Left ventricle myocardium inferior (tissue), 1 donor: ENCODE measurements at regions not wholly inside any gene's neighbourhood (a gene's known extent, or its start where the extent isn't known, plus 50 kb on each side); places are given as distances from the start of the nearest gene placed in this dataset.
A peak's percentile ranks its signal among the peaks of the same experiment; 100 is the strongest.

Experiments
- DNase-seq: peaks from one replicate; pipeline ENCODE4 v3.0.0-alpha.2; 2020
- H3K27ac ChIP-seq: fragments of 200-600 bp; replicated peaks from 2 replicates; pipeline ENCODE4 v1.8.0; 2021
- H3K27me3 ChIP-seq: fragments of 200-600 bp; 2 replicates; pipeline ENCODE4 v1.8.0; 2021; ENCODE audit warnings: low read depth
- H3K36me3 ChIP-seq: fragments of 200-600 bp; 2 replicates; pipeline ENCODE4 v1.8.0; 2021
- H3K4me1 ChIP-seq: fragments of 200-600 bp; 2 replicates; pipeline ENCODE4 v1.8.0; 2021
- H3K4me3 ChIP-seq: fragments of 200-600 bp; 2 replicates; pipeline ENCODE4 v1.8.0; 2021; ENCODE audit warnings: mild to moderate bottlenecking, moderate library complexity
- H3K9me3 ChIP-seq: fragments of 200-600 bp; replicated peaks from 2 replicates; pipeline ENCODE4 v1.8.0; 2021
- intact Hi-C: fragments of 100-400 bp; cut with micrococcal nuclease; formaldehyde crosslinking; loops from one replicate; pipeline ENCODE4 v1.11.0; 2022
- TF ChIP-seq, protein P1 (sequence below): fragments of 200-600 bp; IDR thresholded peaks from 2 replicates; pipeline ENCODE4 v1.8.0; 2021; ENCODE audit warnings: antibody characterized with exemption, mild to moderate bottlenecking, borderline replicate concordance
- donor health status: DM: no; HTN: yes; CAD: no; lungs with severe emphysema.

GRCh38 chr21:38909929-38910328 is 104.2 kb downstream of the ETS2 start:
- intact Hi-C loops: loop anchor here (10.0 kb wide), 2 partner anchors 65 to 105 kb away; partner anchors contain the start of gene ETS2
- TF ChIP-seq, protein P1, sequence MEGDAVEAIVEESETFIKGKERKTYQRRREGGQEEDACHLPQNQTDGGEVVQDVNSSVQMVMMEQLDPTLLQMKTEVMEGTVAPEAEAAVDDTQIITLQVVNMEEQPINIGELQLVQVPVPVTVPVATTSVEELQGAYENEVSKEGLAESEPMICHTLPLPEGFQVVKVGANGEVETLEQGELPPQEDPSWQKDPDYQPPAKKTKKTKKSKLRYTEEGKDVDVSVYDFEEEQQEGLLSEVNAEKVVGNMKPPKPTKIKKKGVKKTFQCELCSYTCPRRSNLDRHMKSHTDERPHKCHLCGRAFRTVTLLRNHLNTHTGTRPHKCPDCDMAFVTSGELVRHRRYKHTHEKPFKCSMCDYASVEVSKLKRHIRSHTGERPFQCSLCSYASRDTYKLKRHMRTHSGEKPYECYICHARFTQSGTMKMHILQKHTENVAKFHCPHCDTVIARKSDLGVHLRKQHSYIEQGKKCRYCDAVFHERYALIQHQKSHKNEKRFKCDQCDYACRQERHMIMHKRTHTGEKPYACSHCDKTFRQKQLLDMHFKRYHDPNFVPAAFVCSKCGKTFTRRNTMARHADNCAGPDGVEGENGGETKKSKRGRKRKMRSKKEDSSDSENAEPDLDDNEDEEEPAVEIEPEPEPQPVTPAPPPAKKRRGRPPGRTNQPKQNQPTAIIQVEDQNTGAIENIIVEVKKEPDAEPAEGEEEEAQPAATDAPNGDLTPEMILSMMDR: no peak
- DNase-seq: no peak

GRCh38 chr21:38909109-38909508 is 103.4 kb downstream of the ETS2 start:
- TF ChIP-seq, protein P1: no peak
- peaks cover 75% of the 10 kb centered on the region for H3K4me1 ChIP-seq
- no peak overlapping the region for H3K4me3 ChIP-seq
- H3K9me3 ChIP-seq: no peaks in the 10 kb centered on the region
- H3K36me3 ChIP-seq: no peaks in the 10 kb centered on the region
- DNase-seq: no peak
- no peaks in the 10 kb centered on the region for H3K27me3 ChIP-seq
- H3K27ac ChIP-seq: peak overlapping the region; percentile 86
- intact Hi-C loops: loop anchor here (10.0 kb wide), 2 partner anchors 64 to 104 kb away; partner anchors contain the start of gene ETS2

More at GRCh38 chr21:38909929-38910328, 104.2 kb downstream of the ETS2 start:
- Histone ChIP-seq H3K27me3 (no peaks in the 10 kb centered on the region), H3K9me3 (no peaks in the 10 kb centered on the region), H3K4me1 (peaks cover 76% of the 10 kb centered on the region), H3K4me3 (no peak overlapping the region), H3K36me3 (no peaks in the 10 kb centered on the region), H3K27ac (peak overlapping the region; percentile 86)

- no peak overlapping the region for H3K4me3 ChIP-seq
- TF ChIP-seq, protein P1: no peak
- no peaks in the 10 kb centered on the region for H3K27me3 ChIP-seq
- intact Hi-C loops: loop anchor here (10.0 kb wide), 2 partner anchors 64 to 104 kb away; partner anchors contain the start of gene ETS2
- no peak for DNase-seq
- peaks cover 78% of the 10 kb centered on the region for H3K4me1 ChIP-seq
- peak overlapping the region; percentile 86 for H3K27ac ChIP-seq
- H3K36me3 ChIP-seq: no peaks in the 10 kb centered on the region
- no peaks in the 10 kb centered on the region for H3K9me3 ChIP-seq
Observed at GRCh38 chr21:38908537-38908936, 102.8 kb downstream of the ETS2 start.

DNA sequence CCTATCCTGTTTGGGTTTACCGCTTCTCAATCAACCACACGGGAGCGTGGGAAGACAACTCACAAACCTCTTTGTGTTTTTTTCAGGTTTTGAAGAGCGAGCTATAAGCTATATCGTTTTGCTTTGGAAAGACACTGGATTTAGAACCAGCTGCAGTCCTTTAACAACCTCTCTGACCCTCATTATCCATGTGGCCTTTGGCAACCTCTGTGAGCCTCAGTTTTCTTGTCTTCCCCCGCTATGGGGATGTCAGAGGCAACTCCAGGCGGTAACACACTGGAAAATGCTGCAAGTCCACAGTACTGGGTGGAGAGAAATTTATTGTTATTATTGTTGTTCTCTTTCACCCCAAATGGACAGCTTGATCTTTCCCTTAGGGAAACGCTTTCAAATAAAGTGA is 100.0 kb downstream of the ETS2 start:
- no peaks in the 10 kb centered on the region for H3K36me3 ChIP-seq
- peaks cover 8% of the 10 kb centered on the region for H3K9me3 ChIP-seq
- no peak overlapping the region for H3K27ac ChIP-seq
- no peak overlapping the region for H3K4me3 ChIP-seq
- H3K4me1 ChIP-seq: peaks cover 59% of the 10 kb centered on the region
- DNase-seq: no peak
- intact Hi-C loops: loop anchor here (10.0 kb wide), 2 partner anchors 61 to 101 kb away; partner anchors contain the start of gene ETS2
- TF ChIP-seq, protein P1: no peak
- H3K27me3 ChIP-seq: no peaks in the 10 kb centered on the region

DNA sequence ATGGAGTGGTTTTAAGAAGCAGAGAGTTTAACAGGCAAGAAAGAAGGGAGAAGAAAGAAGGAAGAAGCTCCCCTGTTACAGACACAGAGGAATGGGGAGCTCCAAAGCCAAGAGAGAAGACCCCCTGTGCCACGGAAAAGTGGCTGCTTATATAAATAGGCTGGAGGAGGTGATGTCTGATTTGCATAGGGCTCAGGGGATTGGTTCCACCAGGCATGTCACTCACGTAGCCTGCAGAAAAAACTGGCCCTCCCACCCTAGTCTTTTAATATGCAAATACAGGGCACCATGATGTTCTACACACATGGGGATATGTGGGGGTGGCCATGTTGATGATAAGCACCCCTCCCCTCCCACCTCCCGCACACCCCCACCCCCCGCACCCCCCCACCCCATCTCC is 99.6 kb downstream of the ETS2 start:
- Histone ChIP-seq H3K4me1 (peaks cover 55% of the 10 kb centered on the region), H3K27me3 (no peaks in the 10 kb centered on the region), H3K36me3 (no peaks in the 10 kb centered on the region), H3K9me3 (peaks cover 8% of the 10 kb centered on the region), H3K27ac (peak overlapping the region; percentile 71), H3K4me3 (no peak overlapping the region)
- no peak for DNase-seq
- TF ChIP-seq, protein P1: no peak
- intact Hi-C loops: loop anchor here (10.0 kb wide), 2 partner anchors 61 to 101 kb away; partner anchors contain the start of gene ETS2
